ENCODE measurements at regions not wholly inside any gene's neighbourhood (a gene's known extent, or its start where the extent isn't known, plus 50 kb on each side); places are given as distances from the start of the nearest gene placed in this dataset.

GRCh38 chr6:164792666-164793065 is 516.7 kb downstream of the C6orf118 start:
- Histone ChIP-seq H3K4me2 (ENCODE audit: low read length) (no peak overlapping the region), H3K9me3 (ENCODE audit: insufficient read depth, low read depth, low read length) (no peaks in the 10 kb centered on the region), H3K79me2 (ENCODE audit: insufficient read depth, low read length) (no peaks in the 10 kb centered on the region), H3K9ac (ENCODE audit: low read length) (no peak overlapping the region), H3K27ac (ENCODE audit: low read depth, low read length) (no peak overlapping the region), H3K4me3 (ENCODE audit: insufficient read depth, low read depth, low read length) (no peak overlapping the region), H3K36me3 (ENCODE audit: insufficient read depth, low read length) (no peaks in the 10 kb centered on the region), H4K20me1 (ENCODE audit: insufficient read depth, low read length) (no peaks in the 10 kb centered on the region), H3K4me1 (ENCODE audit: insufficient read depth, low read length) (no peaks in the 10 kb centered on the region), H2AFZ (ENCODE audit: low read depth, low read length) (no peak overlapping the region), H3K27me3 (ENCODE audit: insufficient read depth, low read length) (no peaks in the 10 kb centered on the region)
- Mint-ChIP-seq H3K4me3 (ENCODE audit: unreplicated experiment) (no peak overlapping the region), H3K4me1 (ENCODE audit: low read depth, unreplicated experiment) (no peaks in the 10 kb centered on the region), H3K36me3 (ENCODE audit: low read depth, unreplicated experiment) (no peaks in the 10 kb centered on the region), H3K27me3 (ENCODE audit: low read depth, unreplicated experiment) (no peaks in the 10 kb centered on the region), H3K9me3 (ENCODE audit: unreplicated experiment) (no peaks in the 10 kb centered on the region), H3K27ac (ENCODE audit: unreplicated experiment) (no peak overlapping the region)
- FAIRE-seq (no peak), DNase-seq (ENCODE audit: low read depth) (no peak)
- TF ChIP-seq CTCF (IDR thresholded peaks at IDR 0.05; ENCODE audit: insufficient read depth, low read depth, low read length) (no peak), EZH2 (IDR thresholded peaks at IDR 0.05; ENCODE audit: insufficient read depth, low read length) (no peak)

GRCh38 chr6:164791498-164791897 is 517.9 kb downstream of the C6orf118 start:
- no peak for TF ChIP-seq EZH2 (IDR thresholded peaks at IDR 0.05; ENCODE audit: insufficient read depth, low read length)
- no peak for TF ChIP-seq CTCF (IDR thresholded peaks at IDR 0.05; ENCODE audit: insufficient read depth, low read depth, low read length)
- DNase-seq (ENCODE audit: low read depth) (no peak), FAIRE-seq (no peak)

DNA sequence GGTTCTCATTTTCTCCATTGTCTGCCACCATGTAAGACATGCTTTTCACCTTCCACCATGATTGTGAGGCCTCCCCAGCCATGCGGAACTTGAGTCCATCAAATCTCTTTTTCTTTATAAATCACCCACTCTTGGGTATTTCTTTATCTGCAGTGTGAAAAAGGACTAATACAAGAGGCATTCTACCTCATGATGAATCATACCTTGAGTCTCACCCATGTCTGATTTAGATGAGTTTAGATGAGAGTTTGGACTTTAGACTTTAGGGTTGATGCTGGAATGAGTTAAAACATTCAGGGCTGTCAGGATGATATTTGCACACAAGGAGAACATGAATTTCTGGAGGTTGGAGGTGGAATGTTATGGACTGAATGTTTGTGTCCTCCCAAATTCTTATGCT is 545.6 kb downstream of the C6orf118 start:
- H3K27ac Mint-ChIP-seq (ENCODE audit: unreplicated experiment) = no peak overlapping the region
- Histone ChIP-seq H3K79me2 (ENCODE audit: insufficient read depth, low read length) (no peaks in the 10 kb centered on the region), H3K9ac (ENCODE audit: low read length) (no peak overlapping the region), H3K27me3 (ENCODE audit: insufficient read depth, low read length) (no peaks in the 10 kb centered on the region), H3K9me3 (ENCODE audit: insufficient read depth, low read depth, low read length) (no peaks in the 10 kb centered on the region), H3K36me3 (ENCODE audit: insufficient read depth, low read length) (no peaks in the 10 kb centered on the region), H3K4me1 (ENCODE audit: insufficient read depth, low read length) (no peaks in the 10 kb centered on the region), H3K27ac (ENCODE audit: low read depth, low read length) (no peak overlapping the region), H4K20me1 (ENCODE audit: insufficient read depth, low read length) (no peaks in the 10 kb centered on the region), H3K4me2 (ENCODE audit: low read length) (no peak overlapping the region), H2AFZ (ENCODE audit: low read depth, low read length) (no peak overlapping the region), H3K4me3 (ENCODE audit: insufficient read depth, low read depth, low read length) (no peak overlapping the region)
- peaks cover 4% of the 10 kb centered on the region for H3K9me3 Mint-ChIP-seq (ENCODE audit: unreplicated experiment)
- peaks cover 14% of the 10 kb centered on the region for H3K4me1 Mint-ChIP-seq (ENCODE audit: low read depth, unreplicated experiment)
- TF ChIP-seq CTCF (IDR thresholded peaks at IDR 0.05; ENCODE audit: insufficient read depth, low read depth, low read length) = no peak
- FAIRE-seq (no peak), DNase-seq (ENCODE audit: low read depth) (peak; percentile 13)
- H3K36me3 Mint-ChIP-seq (ENCODE audit: low read depth, unreplicated experiment) = peaks cover 2% of the 10 kb centered on the region
- no peaks in the 10 kb centered on the region for H3K27me3 Mint-ChIP-seq (ENCODE audit: low read depth, unreplicated experiment)
- no peak overlapping the region for H3K4me3 Mint-ChIP-seq (ENCODE audit: unreplicated experiment)

More at GRCh38 chr6:164791498-164791897, 517.9 kb downstream of the C6orf118 start:
- H4K20me1 ChIP-seq (ENCODE audit: insufficient read depth, low read length) = no peaks in the 10 kb centered on the region
- Mint-ChIP-seq H3K27me3 (ENCODE audit: low read depth, unreplicated experiment) (no peaks in the 10 kb centered on the region), H3K4me1 (ENCODE audit: low read depth, unreplicated experiment) (no peaks in the 10 kb centered on the region), H3K36me3 (ENCODE audit: low read depth, unreplicated experiment) (no peaks in the 10 kb centered on the region), H3K9me3 (ENCODE audit: unreplicated experiment) (no peaks in the 10 kb centered on the region), H3K4me3 (ENCODE audit: unreplicated experiment) (no peak overlapping the region), H3K27ac (ENCODE audit: unreplicated experiment) (no peak overlapping the region)
- no peak overlapping the region for H3K4me2 ChIP-seq (ENCODE audit: low read length)
- no peak overlapping the region for H2AFZ ChIP-seq (ENCODE audit: low read depth, low read length)
- no peaks in the 10 kb centered on the region for H3K79me2 ChIP-seq (ENCODE audit: insufficient read depth, low read length)
- H3K4me1 ChIP-seq (ENCODE audit: insufficient read depth, low read length) = no peaks in the 10 kb centered on the region
- H3K9me3 ChIP-seq (ENCODE audit: insufficient read depth, low read depth, low read length) = no peaks in the 10 kb centered on the region
- no peak overlapping the region for H3K4me3 ChIP-seq (ENCODE audit: insufficient read depth, low read depth, low read length)
- no peaks in the 10 kb centered on the region for H3K36me3 ChIP-seq (ENCODE audit: insufficient read depth, low read length)
- no peak overlapping the region for H3K27ac ChIP-seq (ENCODE audit: low read depth, low read length)
- H3K9ac ChIP-seq (ENCODE audit: low read length) = no peak overlapping the region
- H3K27me3 ChIP-seq (ENCODE audit: insufficient read depth, low read length) = no peaks in the 10 kb centered on the region
